Transverse colon (tissue), 4 donors: ENCODE measurements at regions not wholly inside any gene's neighbourhood (a gene's known extent, or its start where the extent isn't known, plus 50 kb on each side); places are given as distances from the start of the nearest gene placed in this dataset.

Experiments
- DNase-seq: peaks from one replicate; pipeline ENCODE4 v3.0.0-alpha.2; 2019
- H3K27ac ChIP-seq, 4 donors: fragments of 200-600 bp; sonication (generic); 2 replicates each; pipeline ENCODE4 v1.5.1; 2016 to 2018; ENCODE audit warnings: inconsistent platforms in 4 of 4
- H3K27me3 ChIP-seq: fragments of 200-600 bp; sonication (generic); 2 replicates; pipeline ENCODE4 v1.5.1; 2017; ENCODE audit warnings: inconsistent platforms
- H3K36me3 ChIP-seq, 4 donors: fragments of 200-600 bp; sonication (generic); 2 replicates each; pipeline ENCODE4 v1.5.1; 2017 to 2019; ENCODE audit warnings: inconsistent platforms in 4 of 4
- H3K4me1 ChIP-seq, 4 donors: fragments of 200-600 bp; sonication (generic); 2 replicates each; pipeline ENCODE4 v1.5.1; 2017 to 2020; ENCODE audit warnings: inconsistent platforms in 4 of 4
- H3K4me3 ChIP-seq, 4 donors: fragments of 200-600 bp; sonication (generic); 1 replicate in 1 of 4; 2 replicates in 3 of 4; pipeline versions ENCODE4 v1.5.1 to v1.6.1; 2017 to 2019; ENCODE audit warnings: inconsistent platforms in 4 of 4
- H3K9me3 ChIP-seq, 2 donors: fragments of 200-600 bp; sonication (generic); 2 replicates each; pipeline ENCODE4 v1.5.1; 2017 to 2019; ENCODE audit warnings: inconsistent platforms in 2 of 2
- CTCF ChIP-seq, 5 experiments: fragments of 200-600 bp in 3 of 5; fragments of 450-650 bp in 2 of 5; sonication (generic) in 3 of 5; IDR thresholded peaks; 1 replicate in 2 of 5; 2 replicates in 3 of 5; pipeline ENCODE4 v1.5.1; 2016 to 2017; ENCODE audit warnings: antibody characterized with exemption in 5 of 5, inconsistent platforms in 3 of 5, mild to moderate bottlenecking in 2 of 5, moderate library complexity in 1 of 5
- EP300 ChIP-seq: sonication (generic); formaldehyde crosslinking; IDR thresholded peaks from one replicate; pipeline ENCODE4 v1.6.1; 2017; ENCODE audit warnings: antibody characterized with exemption, low read depth
- POLR2A ChIP-seq: fragments of 450-650 bp; IDR thresholded peaks from one replicate; pipeline ENCODE4 v1.6.1; 2016; ENCODE audit warnings: antibody characterized with exemption, mild to moderate bottlenecking, moderate library complexity
- POLR2AphosphoS5 ChIP-seq, 3 donors: sonication (generic); formaldehyde crosslinking; IDR thresholded peaks; one replicate each; pipeline ENCODE4 v1.6.1; 2016; ENCODE audit warnings: antibody characterized with exemption in 3 of 3
- WGBS, 2 donors: methylation state at CpG; one replicate each; pipeline ENCODE4 v1.1.5; 2018; ENCODE audit warnings: low coverage in 1 of 2; 5-methylcytosine and 5-hydroxymethylcytosine counted together
- in situ Hi-C, 4 donors: fragments of 200-750 bp; cut with MboI; loops; one replicate each; pipeline versions ENCODE4 v1.15.0 to v1.15.1; 2017; ENCODE audit warnings: low sequenced_read_pairs in 3 of 4, low pct_ligation_motif_present in 1 of 4, low pct_unique_long_range_greater_than_20kb in 1 of 4
- intact Hi-C: fragments of 100-400 bp; cut with DNase I; formaldehyde crosslinking; loops from one replicate; pipeline ENCODE4 v1.15.1; 2023; ENCODE audit warnings: low total_unique reads

GRCh38 chr19:27876489-27876888 lies 1336.5 kb downstream of the UQCRFS1 start:
- Histone ChIP-seq H3K36me3 (no peaks in the 10 kb centered on the region), H3K27ac (no peak overlapping the region), H3K9me3 (no peaks in the 10 kb centered on the region), H3K27me3 (no peaks in the 10 kb centered on the region), H3K4me1 (no peaks in the 10 kb centered on the region), H3K4me3 (no peak overlapping the region)
- WGBS, 2 donors: 51% methylated on average over 3 of the region's 3 CpGs; no CpG with 5 or more reads in 1 of the 2 donors
- TF ChIP-seq CTCF (IDR thresholded peaks at IDR 0.05) (no peak), POLR2AphosphoS5 (IDR thresholded peaks at IDR 0.05) (no peak), EP300 (no peak), POLR2A (no peak)
- no peak for DNase-seq
- intact Hi-C loops: no loop called here
- in situ Hi-C loops: no loop called here

- WGBS, 2 donors: 76 to 92% methylated on average over 4 of the region's 4 CpGs
- in situ Hi-C loops: no loop called here
- no peak overlapping the region for H3K4me3 ChIP-seq
These were observed 1340.6 kb downstream of the UQCRFS1 start for GRCh38 chr19:27872370-27872769.

GRCh38 chr19:27870293-27870692 lies 1342.7 kb downstream of the UQCRFS1 start:
- H3K4me1 ChIP-seq: no peaks in the 10 kb centered on the region
- H3K36me3 ChIP-seq: no peaks in the 10 kb centered on the region
- H3K4me3 ChIP-seq: no peak overlapping the region
- intact Hi-C loops: no loop called here
- in situ Hi-C loops: no loop called here
- no peak for DNase-seq
- no peak overlapping the region for H3K27ac ChIP-seq
- H3K27me3 ChIP-seq: no peaks in the 10 kb centered on the region
- TF ChIP-seq EP300 (no peak), CTCF (IDR thresholded peaks at IDR 0.05) (no peak), POLR2A (no peak), POLR2AphosphoS5 (IDR thresholded peaks at IDR 0.05) (no peak)
- peaks cover 7 to 10% of the 10 kb centered on the region in 2 donors for H3K9me3 ChIP-seq

More at GRCh38 chr19:27872370-27872769, 1340.6 kb downstream of the UQCRFS1 start:
- Histone ChIP-seq H3K9me3 (peaks cover 0 to 7% of the 10 kb centered on the region in 2 donors), H3K36me3 (no peaks in the 10 kb centered on the region), H3K27ac (no peak overlapping the region), H3K27me3 (no peaks in the 10 kb centered on the region), H3K4me1 (no peaks in the 10 kb centered on the region)
- TF ChIP-seq EP300: no peak
- TF ChIP-seq POLR2AphosphoS5 (IDR thresholded peaks at IDR 0.05): no peak
- TF ChIP-seq CTCF (IDR thresholded peaks at IDR 0.05): no peak
- TF ChIP-seq POLR2A: no peak
- no peak for DNase-seq
- intact Hi-C loops: no loop called here

- peaks cover 7 to 10% of the 10 kb centered on the region in 2 donors for H3K9me3 ChIP-seq
- intact Hi-C loops (no loop called here), in situ Hi-C loops (no loop called here)
These were observed 1344.9 kb downstream of the UQCRFS1 start for GRCh38 chr19:27868007-27868406.

More at GRCh38 chr19:27868007-27868406, 1344.9 kb downstream of the UQCRFS1 start:
- Histone ChIP-seq H3K27me3 (no peaks in the 10 kb centered on the region), H3K4me3 (no peak overlapping the region), H3K36me3 (no peaks in the 10 kb centered on the region), H3K4me1 (no peaks in the 10 kb centered on the region), H3K27ac (no peak overlapping the region)
- no peak for DNase-seq
- TF ChIP-seq POLR2AphosphoS5 (IDR thresholded peaks at IDR 0.05) (no peak), POLR2A (no peak), EP300 (no peak), CTCF (IDR thresholded peaks at IDR 0.05) (no peak)
